Embryonic facial prominence (tissue), 1 donor: ENCODE measurements at regions not wholly inside any gene's neighbourhood (a gene's known extent, or its start where the extent isn't known, plus 50 kb on each side); places are given as distances from the start of the nearest gene placed in this dataset.

Experiments
- DNase-seq: peaks from one replicate; pipeline ENCODE4 v3.0.0-alpha.2; 2016; ENCODE audit errors: extremely low spot score

- DNase-seq, result no peak
Observed at GRCh38 chr6:43921039-43921438, 151.0 kb downstream of the VEGFA start.

GRCh38 chr6:43919774-43920173 is 149.8 kb downstream of the VEGFA start:
- no peak for DNase-seq

GRCh38 chr6:43917878-43918382 is 147.9 kb downstream of the VEGFA start:
- DNase-seq, result no peak

- DNase-seq, result no peak
Observed at GRCh38 chr6:43916924-43917877, 147.2 kb downstream of the VEGFA start.

- no peak for DNase-seq
Observed at GRCh38 chr6:43915986-43916923, 146.2 kb downstream of the VEGFA start.

- DNase-seq, result no peak
Observed at GRCh38 chr6:43915208-43915869, 145.3 kb downstream of the VEGFA start.

GRCh38 chr6:43914272-43915147 is 144.5 kb downstream of the VEGFA start:
- no peak for DNase-seq

GRCh38 chr6:43913375-43914271 is 143.6 kb downstream of the VEGFA start:
- no peak for DNase-seq

GRCh38 chr6:43912598-43913371 is 142.8 kb downstream of the VEGFA start:
- no peak for DNase-seq

GRCh38 chr6:43912116-43912577 is 142.1 kb downstream of the VEGFA start:
- DNase-seq, result no peak

- DNase-seq, result peak; percentile 25
Observed at GRCh38 chr6:43911354-43912115, 141.5 kb downstream of the VEGFA start.

- no peak for DNase-seq
Observed at GRCh38 chr6:43910638-43911353, 140.8 kb downstream of the VEGFA start.

- DNase-seq, result no peak
Observed at GRCh38 chr6:43910149-43910637, 140.2 kb downstream of the VEGFA start.

- no peak for DNase-seq
Observed at GRCh38 chr6:43909474-43910148, 139.6 kb downstream of the VEGFA start.

- no peak for DNase-seq
Observed at GRCh38 chr6:43907789-43908472, 137.9 kb downstream of the VEGFA start.

GRCh38 chr6:43907312-43907711 is 137.3 kb downstream of the VEGFA start:
- no peak for DNase-seq
